K562 (cell line): ENCODE measurements at regions not wholly inside any gene's neighbourhood (a gene's known extent, or its start where the extent isn't known, plus 50 kb on each side); places are given as distances from the start of the nearest gene placed in this dataset.
"Not testable (repeated sequence)": the region's sequence is repeated elsewhere in the genome, so short reads cannot be mapped to it uniquely, and the experiment has no call there.

Experiments used
- ATAC-seq: fragments of 200-7000 bp; cut with Tn5 transposase; 3 replicates; pipeline ENCODE4 v1.9.1; 2020; ENCODE audit warnings: moderate library complexity
- BruUV-seq: library from RNA; stranded (reverse); fragments of 400-500 nt; replicated peaks from 2 replicates; lab custom pipeline; 2021; lab: Mats Ljungman, UMichigan
- CTCF ChIA-PET: fragments of 300-600 bp; formaldehyde crosslinking; extraction: SDS; loops from one replicate; lab custom pipeline; 2021; ENCODE audit warnings: low intra/inter-chr PET ratio; lab: Yijun Ruan, JAX
- POLR2A ChIA-PET: fragments of 300-600, 350-650 bp; sonication (Branson Sonifier 250); formaldehyde crosslinking; extraction: SDS; loops from one replicate; lab custom pipeline; 2021; ENCODE audit warnings: antibody characterized with exemption, inconsistent platforms; lab: Yijun Ruan, JAX
- DNase-seq, 4 experiments: peaks; one replicate each; pipeline versions ENCODE4 v3.0.0 to v3.0.0-alpha.2; 2011 to 2018; ENCODE audit warnings: low spot score in 3 of 4, mixed read lengths in 3 of 4; ENCODE audit errors: extremely low read depth in 1 of 4
- FAIRE-seq: peaks from 2 replicates; lab custom pipeline; 2011; peaks lifted over from hg19 to GRCh38; lab: Jason Lieb, UNC
- H2AFZ ChIP-seq: 2 replicates; pipeline ENCODE4 v1.6.0; 2011; ENCODE audit warnings: low read depth, low read length, control low read depth, inconsistent platforms
- H3K27ac ChIP-seq: fragments of 200-600 bp; 3 replicates; pipeline ENCODE4 v1.8.0; 2011; ENCODE audit warnings: low read depth, mild to moderate bottlenecking, control low read depth, inconsistent platforms, low read length, moderate library complexity, mixed read lengths; ENCODE audit errors: extremely low read depth
- H3K27me3 ChIP-seq, 2 experiments: fragments of 300-600 bp in 1 of 2; 2 replicates in 1 of 2; 3 replicates in 1 of 2; pipeline versions ENCODE4 v1.6.0 to v1.8.0; 2011; ENCODE audit warnings: inconsistent platforms in 2 of 2, low read length in 2 of 2, mild to moderate bottlenecking in 1 of 2, mixed read lengths in 1 of 2, moderate library complexity in 1 of 2; ENCODE audit not compliant: control insufficient read depth in 2 of 2, insufficient read depth in 2 of 2
- H3K36me3 ChIP-seq: fragments of 300-600 bp; 3 replicates; pipeline ENCODE4 v1.8.0; 2011; ENCODE audit warnings: mild to moderate bottlenecking, low read length, inconsistent platforms; ENCODE audit not compliant: control insufficient read depth, insufficient read depth
- H3K4me1 ChIP-seq, 2 experiments: fragments of 200-600 bp in 1 of 2; replicated peaks in 1 of 2; 2 replicates in 1 of 2; 3 replicates in 1 of 2; pipeline versions ENCODE4 v1.5.1 to v1.8.0; 2011; ENCODE audit warnings: inconsistent platforms in 2 of 2, low read length in 2 of 2, mild to moderate bottlenecking in 1 of 2, mixed read lengths in 1 of 2, moderate library complexity in 1 of 2; ENCODE audit not compliant: control insufficient read depth in 2 of 2, insufficient read depth in 2 of 2
- H3K4me2 ChIP-seq: 2 replicates; pipeline ENCODE4 v1.6.1; 2011; ENCODE audit warnings: low read length, control low read depth, inconsistent platforms, mixed read lengths; ENCODE audit not compliant: insufficient read depth
- H3K4me3 ChIP-seq: fragments of 200-600 bp; sonication (generic), shearing (Covaris generic); 2 replicates; pipeline ENCODE4 v1.5.1; 2016; ENCODE audit warnings: control low read depth, inconsistent platforms
- H3K79me2 ChIP-seq: fragments of 200-600 bp; 3 replicates; pipeline ENCODE4 v1.8.0; 2011; ENCODE audit warnings: low read length, inconsistent platforms; ENCODE audit not compliant: control insufficient read depth, insufficient read depth
- H3K9ac ChIP-seq, 2 experiments: 2 replicates each; pipeline versions ENCODE4 v1.6.0 to v1.6.1; 2011; ENCODE audit warnings: low read depth in 2 of 2, low read length in 2 of 2, control low read depth in 1 of 2, inconsistent platforms in 1 of 2, mild to moderate bottlenecking in 1 of 2, mixed read lengths in 1 of 2; ENCODE audit not compliant: insufficient read depth in 1 of 2
- H3K9me1 ChIP-seq: one replicate; pipeline ENCODE4 v1.6.0; 2011; ENCODE audit warnings: inconsistent platforms, mild to moderate bottlenecking, low read length, moderate library complexity; ENCODE audit not compliant: control insufficient read depth, insufficient read depth
- H3K9me3 ChIP-seq: replicated peaks from 2 replicates; pipeline ENCODE4 v1.5.1; 2011; ENCODE audit warnings: low read depth, low read length, inconsistent platforms; ENCODE audit not compliant: control insufficient read depth, insufficient read depth
- H4K20me1 ChIP-seq: replicated peaks from 2 replicates; pipeline ENCODE4 v1.6.1; 2011; ENCODE audit warnings: low read length, inconsistent platforms, mixed read lengths; ENCODE audit not compliant: control insufficient read depth, insufficient read depth
- BHLHE40 ChIP-seq: IDR thresholded peaks from 2 replicates; pipeline ENCODE4 v1.6.1; 2011; ENCODE audit warnings: low read length, improper control_type of control experiment
- CBFA2T2 ChIP-seq: fragments of 450-650 bp; conservative IDR thresholded peaks from 2 replicates; pipeline ENCODE4 v1.6.1; 2017; ENCODE audit warnings: mild to moderate bottlenecking
- RAD51 ChIP-seq: fragments of 450-650 bp; IDR thresholded peaks from 2 replicates; pipeline ENCODE4 v1.7.1; 2016; ENCODE audit warnings: low read depth, mild to moderate bottlenecking, borderline replicate concordance
- TFE3 ChIP-seq: fragments of 450-650 bp; formaldehyde crosslinking; IDR thresholded peaks from 2 replicates; pipeline ENCODE4 v1.4.0; 2020; ENCODE audit warnings: mild to moderate bottlenecking, mixed read lengths
- TOE1 ChIP-seq, 2 experiments: fragments of 450-650 bp in 1 of 2; sonication (generic) in 1 of 2; formaldehyde crosslinking in 1 of 2; IDR thresholded peaks; 2 replicates each; pipeline versions ENCODE4 v1.7.1 to v1.8.0; 2016 to 2022; ENCODE audit warnings: borderline replicate concordance in 2 of 2, mild to moderate bottlenecking in 2 of 2, antibody characterized with exemption in 1 of 2, inconsistent platforms in 1 of 2, low read depth in 1 of 2, missing genetic modification reagents in 1 of 2, moderate library complexity in 1 of 2
- WGBS: fragments of 100-300 bp; shearing (Covaris generic); methylation state at CpG from one replicate; pipeline ENCODE4 v1.1.6; 2016; ENCODE audit warnings: low coverage, mixed read lengths; ENCODE audit not compliant: insufficient coverage; ENCODE audit errors: missing lambda C conversion rate; 5-methylcytosine and 5-hydroxymethylcytosine counted together
- in situ Hi-C: fragments of 300-500 bp; cut with MboI; formaldehyde crosslinking; loops from 4 replicates; pipeline ENCODE4 v1.15.0; 2018; ENCODE audit warnings: inconsistent platforms, mixed read lengths
- intact Hi-C: fragments of 100-400 bp; cut with micrococcal nuclease; formaldehyde crosslinking; loops from 2 replicates; pipeline ENCODE4 v1.14.2; 2022
- TF ChIP-seq, protein P1 (sequence below): sonication (generic); formaldehyde crosslinking; IDR thresholded peaks from 2 replicates; pipeline ENCODE4 v1.5.0; 2020; ENCODE audit warnings: missing genetic modification reagents

- CTCF ChIA-PET; H3K9ac ChIP-seq; H3K4me2 ChIP-seq; BruUV-seq; H3K79me2 ChIP-seq; H3K9me3 ChIP-seq; in situ Hi-C loops; intact Hi-C loops; H3K4me3 ChIP-seq; H3K36me3 ChIP-seq; FAIRE-seq; H3K9me1 ChIP-seq; H2AFZ ChIP-seq; H3K27me3 ChIP-seq; H4K20me1 ChIP-seq; H3K27ac ChIP-seq; POLR2A ChIA-PET; H3K4me1 ChIP-seq; TF ChIP-seq TOE1 (CRISPR knock-in tag; IDR thresholded peaks at IDR 0.05; ENCODE audit: borderline replicate concordance, low read depth): not testable (repeated sequence)
- WGBS: 9% methylated on average over 8 of the region's 9 CpGs
- TF ChIP-seq TFE3 (CRISPR knock-in tag) (peak; percentile 97), CBFA2T2 (peak; percentile 40), TOE1 (IDR thresholded peaks at IDR 0.05; ENCODE audit: borderline replicate concordance) (peak; percentile 82; the same call in 1 of the 2 replicates), BHLHE40 (0 out of 2 replicates have a peak, but pooled peaks have one; percentile 7), RAD51 (peak; percentile 87)
- TF ChIP-seq, protein P1, sequence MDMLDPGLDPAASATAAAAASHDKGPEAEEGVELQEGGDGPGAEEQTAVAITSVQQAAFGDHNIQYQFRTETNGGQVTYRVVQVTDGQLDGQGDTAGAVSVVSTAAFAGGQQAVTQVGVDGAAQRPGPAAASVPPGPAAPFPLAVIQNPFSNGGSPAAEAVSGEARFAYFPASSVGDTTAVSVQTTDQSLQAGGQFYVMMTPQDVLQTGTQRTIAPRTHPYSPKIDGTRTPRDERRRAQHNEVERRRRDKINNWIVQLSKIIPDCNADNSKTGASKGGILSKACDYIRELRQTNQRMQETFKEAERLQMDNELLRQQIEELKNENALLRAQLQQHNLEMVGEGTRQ: peak; percentile 69
- ATAC-seq (peak; percentile 25; the same call in 1 of the 3 replicates), DNase-seq (peak in 1 of 4 experiments; percentile 14)
Measured at GRCh38 chr9:1930245-1930736, 84.9 kb upstream of the SMARCA2 start.
